Fibroblast of lung (primary cell): ENCODE measurements at regions not wholly inside any gene's neighbourhood (a gene's known extent, or its start where the extent isn't known, plus 50 kb on each side); places are given as distances from the start of the nearest gene placed in this dataset.

ENCODE experiments used
- DNase-seq, 2 donors: peaks; one replicate each; pipeline versions ENCODE4 v3.0.0 to v3.0.0-alpha.2; 2010; ENCODE audit warnings: low read depth in 2 of 2
- H2AFZ ChIP-seq: 2 replicates; pipeline ENCODE4 v1.5.1; 2012; ENCODE audit warnings: low read length, control low read depth, inconsistent platforms
- H3K27ac ChIP-seq: 2 replicates; pipeline ENCODE4 v1.5.1; 2011; ENCODE audit warnings: low read length, control low read depth; ENCODE audit not compliant: insufficient read depth
- H3K27me3 ChIP-seq: 2 replicates; pipeline ENCODE4 v1.5.1; 2011; ENCODE audit warnings: mild to moderate bottlenecking, low read length; ENCODE audit not compliant: control insufficient read depth, insufficient read depth
- H3K36me3 ChIP-seq: 2 replicates; pipeline ENCODE4 v1.5.1; 2011; ENCODE audit warnings: low read length; ENCODE audit not compliant: control insufficient read depth, insufficient read depth
- H3K4me1 ChIP-seq: 2 replicates; pipeline ENCODE4 v1.5.1; 2011; ENCODE audit warnings: low read length; ENCODE audit not compliant: control insufficient read depth, insufficient read depth; ENCODE audit errors: extremely low read depth
- H3K4me2 ChIP-seq: 2 replicates; pipeline ENCODE4 v1.5.1; 2011; ENCODE audit warnings: low read length, control low read depth; ENCODE audit not compliant: insufficient read depth; ENCODE audit errors: extremely low read depth
- H3K4me3 ChIP-seq, 4 experiments: fragments of 200-600 bp in 1 of 4; sonication (generic) in 1 of 4; replicated peaks in 1 of 4; 2 replicates each; pipeline ENCODE4 v1.5.1; 2011 to 2016; ENCODE audit warnings: low read length in 4 of 4, low read depth in 3 of 4, mild to moderate bottlenecking in 3 of 4, control low read depth in 2 of 4, inconsistent platforms in 1 of 4, mixed read lengths in 1 of 4; ENCODE audit not compliant: insufficient read depth in 1 of 4; ENCODE audit errors: control extremely low read depth in 1 of 4
- H3K79me2 ChIP-seq: 2 replicates; pipeline ENCODE4 v1.5.1; 2012; ENCODE audit warnings: mild to moderate bottlenecking, low read length, inconsistent platforms; ENCODE audit not compliant: control insufficient read depth, insufficient read depth
- H3K9ac ChIP-seq: 2 replicates; pipeline ENCODE4 v1.5.1; 2011; ENCODE audit warnings: mild to moderate bottlenecking, low read length, control low read depth; ENCODE audit not compliant: insufficient read depth
- H3K9me3 ChIP-seq: 2 replicates; pipeline ENCODE4 v1.5.1; 2012; ENCODE audit warnings: low read depth, low read length; ENCODE audit not compliant: control insufficient read depth, insufficient read depth
- H4K20me1 ChIP-seq: 2 replicates; pipeline ENCODE4 v1.5.1; 2011; ENCODE audit warnings: low read length; ENCODE audit not compliant: control insufficient read depth, insufficient read depth; ENCODE audit errors: extremely low read depth
- CTCF ChIP-seq, 2 donors: IDR thresholded peaks in 1 of 2; conservative IDR thresholded peaks in 1 of 2; 1 replicate in 1 of 2; 2 replicates in 1 of 2; pipeline ENCODE4 v1.5.1; 2011 to 2012; ENCODE audit warnings: low read length in 2 of 2, control low read depth in 1 of 2, inconsistent platforms in 1 of 2, low read depth in 1 of 2, mild to moderate bottlenecking in 1 of 2
- EZH2 ChIP-seq: IDR thresholded peaks from 2 replicates; pipeline ENCODE4 v1.5.1; 2012; ENCODE audit warnings: low read length, control low read depth, mild to moderate bottlenecking; ENCODE audit errors: missing control alignments

- no peak overlapping the region for H3K4me2 ChIP-seq
- H3K27ac ChIP-seq = peak overlapping the region; percentile 5
- H3K4me1 ChIP-seq = peaks cover 5% of the 10 kb centered on the region
- H3K36me3 ChIP-seq = no peaks in the 10 kb centered on the region
- no peaks in the 10 kb centered on the region for H3K9me3 ChIP-seq
- H3K9ac ChIP-seq = no peak overlapping the region
- H2AFZ ChIP-seq = no peak overlapping the region
- no peaks in the 10 kb centered on the region for H3K27me3 ChIP-seq
- TF ChIP-seq CTCF (conservative IDR thresholded peaks at IDR 0.05 in 1 of 2, IDR thresholded peaks at IDR 0.05 in 1 of 2; ENCODE audit: low read depth in 1 of 2, low read length in 2 of 2) (no peak), EZH2 (no peak)
- H3K79me2 ChIP-seq = no peaks in the 10 kb centered on the region
- H3K4me3 ChIP-seq = no peak overlapping the region
- DNase-seq = peak; percentile 75 to 93
- no peaks in the 10 kb centered on the region for H4K20me1 ChIP-seq
Observed at GRCh38 chr3:18098960-18099587, 326.1 kb downstream of the SATB1 start.

- no peak overlapping the region for H3K4me3 ChIP-seq
- H3K9me3 ChIP-seq = no peaks in the 10 kb centered on the region
- H3K4me2 ChIP-seq = no peak overlapping the region
- peaks cover 5% of the 10 kb centered on the region for H3K4me1 ChIP-seq
- H3K9ac ChIP-seq = no peak overlapping the region
- DNase-seq = no peak
- H2AFZ ChIP-seq = no peak overlapping the region
- no peak overlapping the region for H3K27ac ChIP-seq
- no peaks in the 10 kb centered on the region for H3K27me3 ChIP-seq
- no peaks in the 10 kb centered on the region for H3K36me3 ChIP-seq
- H3K79me2 ChIP-seq = no peaks in the 10 kb centered on the region
- TF ChIP-seq EZH2 = no peak
- no peak for TF ChIP-seq CTCF (conservative IDR thresholded peaks at IDR 0.05 in 1 of 2, IDR thresholded peaks at IDR 0.05 in 1 of 2; ENCODE audit: low read depth in 1 of 2, low read length in 2 of 2)
- no peaks in the 10 kb centered on the region for H4K20me1 ChIP-seq
Observed at GRCh38 chr3:18097989-18098388, 327.1 kb downstream of the SATB1 start.

GRCh38 chr3:18097473-18097872 is 327.7 kb downstream of the SATB1 start:
- no peaks in the 10 kb centered on the region for H3K36me3 ChIP-seq
- H3K79me2 ChIP-seq = no peaks in the 10 kb centered on the region
- no peak overlapping the region for H3K9ac ChIP-seq
- DNase-seq = no peak
- TF ChIP-seq EZH2 (no peak), CTCF (conservative IDR thresholded peaks at IDR 0.05 in 1 of 2, IDR thresholded peaks at IDR 0.05 in 1 of 2; ENCODE audit: low read depth in 1 of 2, low read length in 2 of 2) (no peak)
- no peak overlapping the region for H3K27ac ChIP-seq
- H3K9me3 ChIP-seq = no peaks in the 10 kb centered on the region
- H3K4me1 ChIP-seq = peaks cover 5% of the 10 kb centered on the region
- no peak overlapping the region for H3K4me2 ChIP-seq
- no peak overlapping the region for H3K4me3 ChIP-seq
- no peaks in the 10 kb centered on the region for H4K20me1 ChIP-seq
- H2AFZ ChIP-seq = no peak overlapping the region
- H3K27me3 ChIP-seq = no peaks in the 10 kb centered on the region
